ENCODE measurements at regions not wholly inside any gene's neighbourhood (a gene's known extent, or its start where the extent isn't known, plus 50 kb on each side); places are given as distances from the start of the nearest gene placed in this dataset.
"Not testable (repeated sequence)": the region's sequence is repeated elsewhere in the genome, so short reads cannot be mapped to it uniquely, and the experiment has no call there.

- H3K4me2 ChIP-seq, result no peak overlapping the region
- H3K4me3 ChIP-seq, result no peak overlapping the region
- H3K27ac ChIP-seq, result no peak overlapping the region
- H3K4me1 ChIP-seq, result no peaks in the 10 kb centered on the region
- H3K9ac ChIP-seq, result no peak overlapping the region
- no peak for TF ChIP-seq Cebpa-rat (IDR thresholded peaks at IDR 0.05)
- H3K9me3 ChIP-seq, result peaks cover 12% of the 10 kb centered on the region
- no peaks in the 10 kb centered on the region for H3K27me3 ChIP-seq
- no peaks in the 10 kb centered on the region for H3K36me3 ChIP-seq
- H4K20me1 ChIP-seq, result no peaks in the 10 kb centered on the region
Observed at GRCh38 chr13:27349458-27349857, 75.0 kb upstream of the GTF3A start.

- H4K20me1 ChIP-seq, H3K4me2 ChIP-seq, H3K27ac ChIP-seq, H3K4me3 ChIP-seq, H3K4me1 ChIP-seq, H3K27me3 ChIP-seq, H3K36me3 ChIP-seq, H3K9ac ChIP-seq: not testable (repeated sequence)
- peaks cover 12% of the 10 kb centered on the region for H3K9me3 ChIP-seq
Observed at GRCh38 chr13:27350825-27351224, 73.6 kb upstream of the GTF3A start.

DNA sequence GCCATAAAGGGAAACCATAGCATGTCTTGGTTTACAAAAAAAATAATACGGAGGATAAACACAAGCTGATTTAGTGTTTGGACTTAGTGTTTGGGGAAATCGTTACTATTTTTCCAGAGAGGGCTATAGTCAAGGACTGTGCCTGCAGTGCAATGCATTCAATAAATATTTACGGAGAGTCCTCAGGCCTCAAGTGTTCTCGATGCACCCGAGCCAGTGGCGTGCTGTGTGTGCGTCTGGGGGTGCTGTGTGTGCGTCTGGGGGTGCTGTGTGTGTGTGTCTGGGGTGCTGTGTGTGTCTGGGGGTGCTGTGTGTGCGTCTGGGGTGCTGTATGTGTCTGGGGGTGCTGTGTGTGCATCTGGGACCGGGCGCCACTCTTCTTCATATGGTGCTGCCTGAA is 71.7 kb upstream of the GTF3A start:
- no peak overlapping the region for H3K9ac ChIP-seq
- no peaks in the 10 kb centered on the region for H3K36me3 ChIP-seq
- H3K4me1 ChIP-seq, result no peaks in the 10 kb centered on the region
- no peaks in the 10 kb centered on the region for H3K27me3 ChIP-seq
- no peak overlapping the region for H3K4me2 ChIP-seq
- peaks cover 12% of the 10 kb centered on the region for H3K9me3 ChIP-seq
- no peak for TF ChIP-seq Cebpa-rat (IDR thresholded peaks at IDR 0.05)
- no peak overlapping the region for H3K4me3 ChIP-seq
- no peaks in the 10 kb centered on the region for H4K20me1 ChIP-seq
- no peak overlapping the region for H3K27ac ChIP-seq

- H3K4me3 ChIP-seq, result no peak overlapping the region
Observed at GRCh38 chr13:27353166-27353583, 71.2 kb upstream of the GTF3A start.

DNA sequence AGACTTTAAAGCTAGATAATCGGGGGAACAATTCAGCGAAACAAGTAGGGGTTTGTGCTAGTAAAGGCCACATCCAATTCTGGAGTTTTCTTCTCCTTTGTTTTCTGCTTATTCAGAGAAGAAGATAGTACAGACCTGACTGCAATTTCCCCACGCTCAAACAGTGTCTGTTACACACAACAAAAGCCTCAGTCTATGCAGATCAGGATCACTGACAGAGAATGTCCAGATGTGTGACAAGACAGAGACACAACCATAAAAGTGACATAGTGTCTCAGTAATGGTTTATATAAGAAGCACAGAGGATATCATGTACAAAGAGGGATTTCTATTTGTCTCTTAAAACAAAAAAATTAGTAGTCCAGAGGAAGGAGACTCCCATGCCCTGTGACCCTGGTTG is 70.7 kb upstream of the GTF3A start:
- H3K4me2 ChIP-seq, result no peak overlapping the region
- no peaks in the 10 kb centered on the region for H4K20me1 ChIP-seq
- no peak overlapping the region for H3K4me3 ChIP-seq
- H3K9me3 ChIP-seq, result peaks cover 12% of the 10 kb centered on the region
- no peaks in the 10 kb centered on the region for H3K36me3 ChIP-seq
- no peaks in the 10 kb centered on the region for H3K4me1 ChIP-seq
- no peak overlapping the region for H3K27ac ChIP-seq
- H3K27me3 ChIP-seq, result no peaks in the 10 kb centered on the region
- no peak for TF ChIP-seq Cebpa-rat (IDR thresholded peaks at IDR 0.05)
- H3K9ac ChIP-seq, result no peak overlapping the region

More at GRCh38 chr13:27353166-27353583, 71.2 kb upstream of the GTF3A start:
- Histone ChIP-seq H3K4me1 (no peaks in the 10 kb centered on the region), H4K20me1 (no peaks in the 10 kb centered on the region), H3K9ac (no peak overlapping the region), H3K27me3 (no peaks in the 10 kb centered on the region), H3K36me3 (no peaks in the 10 kb centered on the region), H3K27ac (no peak overlapping the region), H3K4me2 (no peak overlapping the region), H3K9me3 (peaks cover 12% of the 10 kb centered on the region)
- TF ChIP-seq Cebpa-rat (IDR thresholded peaks at IDR 0.05), result no peak

GRCh38 chr13:27354379-27354778 is 70.0 kb upstream of the GTF3A start:
- H3K9me3 ChIP-seq, result peaks cover 12% of the 10 kb centered on the region
- H3K4me2 ChIP-seq, result no peak overlapping the region
- no peaks in the 10 kb centered on the region for H3K36me3 ChIP-seq
- no peaks in the 10 kb centered on the region for H3K27me3 ChIP-seq
- no peak overlapping the region for H3K9ac ChIP-seq
- H3K27ac ChIP-seq, result no peak overlapping the region
- H3K4me3 ChIP-seq, result no peak overlapping the region
- H4K20me1 ChIP-seq, result no peaks in the 10 kb centered on the region
- no peak for TF ChIP-seq Cebpa-rat (IDR thresholded peaks at IDR 0.05)
- H3K4me1 ChIP-seq, result no peaks in the 10 kb centered on the region

DNA sequence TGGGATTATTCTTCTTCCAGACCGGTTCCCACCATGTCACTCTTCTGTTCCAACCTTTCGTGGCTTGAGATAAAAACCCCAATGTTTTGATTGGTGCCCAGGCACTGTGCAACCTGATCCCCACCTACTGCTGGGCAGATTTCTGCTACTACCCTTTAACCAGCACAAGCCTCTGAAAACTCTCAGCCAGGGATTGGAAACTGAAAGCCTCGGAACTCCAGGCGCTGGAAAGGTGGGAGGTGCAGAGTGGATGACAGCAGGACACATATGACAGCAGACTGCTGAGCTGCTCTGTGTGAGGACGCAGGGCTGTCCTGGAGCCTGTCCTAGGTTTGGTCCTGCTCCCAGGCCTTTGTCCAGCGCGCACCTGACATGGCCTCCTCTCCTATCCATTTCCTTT is 68.5 kb upstream of the GTF3A start:
- Histone ChIP-seq H3K27me3 (no peaks in the 10 kb centered on the region), H3K9me3 (peaks cover 5% of the 10 kb centered on the region; the same call in 1 of the 2 replicates), H3K27ac (no peak overlapping the region), H3K4me2 (no peak overlapping the region), H3K36me3 (no peaks in the 10 kb centered on the region), H4K20me1 (no peaks in the 10 kb centered on the region), H3K4me3 (no peak overlapping the region), H3K9ac (no peak overlapping the region), H3K4me1 (no peaks in the 10 kb centered on the region)
- TF ChIP-seq Cebpa-rat (IDR thresholded peaks at IDR 0.05), result no peak

DNA sequence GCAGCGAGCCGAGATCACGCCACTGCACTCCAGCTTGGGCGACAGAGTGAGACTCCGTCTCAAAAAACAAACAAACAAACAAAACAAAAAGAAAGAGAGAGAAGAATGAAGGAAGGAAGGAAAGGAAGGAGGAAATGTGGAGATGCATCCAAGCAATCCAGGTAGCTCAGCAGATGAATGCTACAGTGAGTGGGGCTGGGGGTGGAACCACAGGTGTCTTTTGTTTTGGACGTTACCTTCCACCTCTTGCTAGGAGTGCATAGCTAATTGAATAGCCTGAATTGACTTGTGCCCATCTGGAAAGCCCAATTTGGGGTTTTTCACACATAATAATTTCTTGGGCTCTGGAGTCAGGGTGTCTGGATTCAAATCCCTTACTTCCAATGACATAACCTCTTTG is 66.0 kb upstream of the GTF3A start:
- Histone ChIP-seq H3K4me2 (no peak overlapping the region), H3K27ac (no peak overlapping the region), H3K36me3 (no peaks in the 10 kb centered on the region), H3K9me3 (no peaks in the 10 kb centered on the region), H3K4me1 (peaks cover 8% of the 10 kb centered on the region; the same call in 1 of the 2 replicates), H3K27me3 (peaks cover 9% of the 10 kb centered on the region), H4K20me1 (no peaks in the 10 kb centered on the region), H3K4me3 (no peak overlapping the region), H3K9ac (no peak overlapping the region)
- TF ChIP-seq Cebpa-rat (IDR thresholded peaks at IDR 0.05), result no peak

DNA sequence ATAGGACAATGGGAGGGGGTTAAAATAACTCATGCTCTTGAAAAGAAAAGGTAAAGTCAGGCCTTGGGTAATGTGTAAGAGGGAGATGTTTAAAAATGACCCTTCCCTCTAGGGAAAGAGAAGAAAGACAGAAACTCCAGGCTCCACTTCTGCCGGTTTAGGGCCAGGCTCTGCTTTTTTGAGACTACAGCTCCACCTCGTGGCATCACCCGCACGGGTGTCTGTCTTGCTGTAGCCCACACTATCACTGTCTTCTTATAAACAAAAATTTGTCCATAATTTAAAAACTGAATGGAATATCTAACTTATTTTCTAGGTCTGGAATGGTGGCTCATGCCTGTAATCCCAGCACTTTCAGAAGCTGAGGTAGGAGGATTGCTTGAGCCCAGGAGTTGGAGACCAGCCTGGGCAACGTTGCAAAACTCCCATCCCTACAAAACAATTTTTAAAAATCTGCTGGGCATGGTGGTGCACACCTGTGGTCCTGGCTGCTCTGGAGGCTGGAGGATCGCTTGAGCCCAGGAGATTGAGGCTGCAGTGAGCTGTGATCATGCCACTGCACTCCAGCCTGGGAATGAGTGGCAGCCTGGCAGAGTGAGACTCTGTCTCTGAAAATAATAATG is 65.1 kb upstream of the GTF3A start:
- Histone ChIP-seq H4K20me1 (no peaks in the 10 kb centered on the region), H3K27me3 (peaks cover 9% of the 10 kb centered on the region), H3K36me3 (no peaks in the 10 kb centered on the region), H3K9ac (no peak overlapping the region), H3K27ac (no peak overlapping the region), H3K4me3 (no peak overlapping the region), H3K4me1 (peaks cover 8% of the 10 kb centered on the region; the same call in 1 of the 2 replicates), H3K4me2 (no peak overlapping the region), H3K9me3 (no peaks in the 10 kb centered on the region)
- TF ChIP-seq Cebpa-rat (IDR thresholded peaks at IDR 0.05), result no peak

GRCh38 chr13:27360562-27360961 is 63.9 kb upstream of the GTF3A start:
- H3K9me3 ChIP-seq, result no peaks in the 10 kb centered on the region
- no peak for TF ChIP-seq Cebpa-rat (IDR thresholded peaks at IDR 0.05)
- no peaks in the 10 kb centered on the region for H3K36me3 ChIP-seq
- H3K27ac ChIP-seq, result no peak overlapping the region
- H4K20me1 ChIP-seq, result no peaks in the 10 kb centered on the region
- no peak overlapping the region for H3K9ac ChIP-seq
- no peak overlapping the region for H3K4me3 ChIP-seq
- H3K4me1 ChIP-seq, result peaks cover 8% of the 10 kb centered on the region; the same call in 1 of the 2 replicates
- H3K27me3 ChIP-seq, result peaks cover 9% of the 10 kb centered on the region
- H3K4me2 ChIP-seq, result no peak overlapping the region
